Ramos (cell line): ENCODE measurements at regions not wholly inside any gene's neighbourhood (a gene's known extent, or its start where the extent isn't known, plus 50 kb on each side); places are given as distances from the start of the nearest gene placed in this dataset.
"Not testable (repeated sequence)": the region's sequence is repeated elsewhere in the genome, so short reads cannot be mapped to it uniquely, and the experiment has no call there.

Experiments used
- in situ Hi-C: fragments of 300-500 bp; cut with MboI; formaldehyde crosslinking; loops from one replicate; pipeline ENCODE4 v1.14.3; 2022; ENCODE audit warnings: low sequenced_read_pairs; ENCODE audit not compliant: unreplicated experiment

GRCh38 chr7:8809320-8809719 is 375.9 kb downstream of the NXPH1 start:
- in situ Hi-C loops, result no loop called here

DNA sequence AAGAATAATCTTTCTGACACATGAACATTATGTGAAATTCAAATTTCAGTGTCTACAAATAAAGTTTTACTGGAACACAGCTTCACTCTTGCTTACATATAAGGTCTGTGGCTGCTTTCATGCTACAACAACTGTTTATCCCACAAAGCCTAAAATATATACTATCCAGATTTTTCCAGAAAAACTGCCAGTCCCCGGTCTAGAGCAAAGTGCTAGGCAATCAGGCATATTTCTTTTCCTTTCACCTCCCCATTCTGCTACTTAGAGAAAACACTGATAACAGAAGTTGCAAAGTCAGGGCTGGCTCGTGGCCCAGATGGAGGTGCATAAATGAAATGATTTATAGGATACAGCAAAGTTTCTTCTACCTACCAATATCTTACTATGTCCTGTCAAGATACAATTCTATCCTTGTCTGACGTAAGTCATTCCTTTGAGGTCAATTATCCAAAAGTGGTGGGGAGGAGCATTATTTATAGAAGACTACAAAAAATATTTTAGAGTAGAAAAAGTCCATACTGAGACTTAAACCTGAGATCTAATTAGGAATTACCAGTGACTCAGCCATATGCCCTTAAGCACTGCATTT is 384.1 kb downstream of the NXPH1 start:
- in situ Hi-C loops, result no loop called here

DNA sequence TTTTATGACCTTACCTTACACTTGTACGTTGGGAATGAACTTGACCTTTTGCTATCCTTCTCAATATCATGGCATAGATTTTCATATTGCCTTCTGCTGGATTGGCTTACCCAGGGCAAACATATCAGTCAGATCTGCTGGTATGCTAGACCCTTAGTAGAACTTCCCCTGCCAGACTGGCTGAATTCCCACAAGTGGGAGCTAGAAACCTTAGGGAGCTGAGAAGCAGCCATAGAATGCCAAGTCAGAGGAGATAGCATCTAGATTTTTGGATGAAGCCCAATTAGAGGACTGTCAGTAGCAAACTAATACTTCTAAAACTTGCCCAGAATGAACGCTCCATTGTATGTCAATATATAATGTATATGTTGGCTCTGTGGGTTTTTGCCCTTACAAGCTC is 385.0 kb downstream of the NXPH1 start:
- in situ Hi-C loops, result no loop called here

DNA sequence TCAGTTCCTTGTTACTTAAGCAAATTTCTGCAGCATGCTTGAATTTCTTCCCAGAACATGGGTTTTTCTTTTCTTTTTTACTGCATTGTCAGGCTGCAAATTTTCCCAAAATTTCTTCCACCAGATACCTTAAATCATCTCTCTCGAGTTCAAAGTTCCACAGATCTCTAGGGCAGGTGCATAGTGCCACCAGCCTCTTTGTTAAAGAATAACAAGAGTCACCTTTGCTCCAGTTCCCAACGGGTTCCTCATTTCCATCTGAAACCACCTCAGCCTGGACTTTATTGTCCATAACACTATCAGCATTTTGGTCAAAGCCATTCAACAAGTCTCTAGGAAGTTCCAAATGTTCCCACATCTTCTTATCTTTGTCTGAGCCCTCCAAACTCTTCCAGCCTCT is 389.2 kb downstream of the NXPH1 start:
- in situ Hi-C loops, result no loop called here

- in situ Hi-C loops, result no loop called here
Measured at GRCh38 chr7:8823486-8823885, 390.1 kb downstream of the NXPH1 start.

DNA sequence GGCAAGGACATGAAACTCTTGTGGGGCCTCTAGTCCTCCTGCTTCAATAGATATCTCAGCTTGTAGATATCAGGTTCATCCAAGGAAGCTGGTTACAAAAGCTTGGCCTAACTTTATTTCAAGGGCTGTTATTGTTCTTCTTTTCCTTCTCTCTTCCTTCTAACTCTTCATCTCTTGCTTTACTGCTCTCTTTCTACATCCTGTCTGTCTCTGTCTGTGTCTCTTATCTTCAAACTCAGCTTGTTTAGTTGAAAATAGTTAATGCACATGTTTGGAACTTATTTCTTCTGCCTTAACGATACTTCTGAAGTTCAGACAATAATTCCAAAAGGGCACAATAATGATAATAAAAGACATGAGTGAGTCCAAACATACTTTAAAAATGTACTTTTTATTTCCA is 393.9 kb downstream of the NXPH1 start:
- in situ Hi-C loops, result no loop called here

DNA sequence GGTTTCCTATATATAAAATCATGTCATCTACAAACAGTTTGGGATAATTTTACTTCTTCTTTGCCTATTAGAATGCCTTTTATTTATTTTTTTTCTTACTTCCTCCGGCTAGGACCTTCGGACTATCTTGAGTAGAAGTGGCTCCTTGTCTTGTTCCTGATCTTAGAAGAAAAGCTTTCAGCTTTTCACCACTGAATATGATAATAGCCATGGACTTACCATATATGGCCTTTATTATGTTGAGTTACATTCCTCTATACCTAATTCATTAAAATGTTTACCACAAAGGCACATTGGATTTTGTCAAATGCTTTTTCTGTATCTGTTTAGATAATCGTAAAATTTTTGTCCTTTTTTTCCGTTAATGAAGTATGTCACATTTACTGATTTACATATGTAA is 395.7 kb downstream of the NXPH1 start:
- in situ Hi-C loops, result no loop called here

DNA sequence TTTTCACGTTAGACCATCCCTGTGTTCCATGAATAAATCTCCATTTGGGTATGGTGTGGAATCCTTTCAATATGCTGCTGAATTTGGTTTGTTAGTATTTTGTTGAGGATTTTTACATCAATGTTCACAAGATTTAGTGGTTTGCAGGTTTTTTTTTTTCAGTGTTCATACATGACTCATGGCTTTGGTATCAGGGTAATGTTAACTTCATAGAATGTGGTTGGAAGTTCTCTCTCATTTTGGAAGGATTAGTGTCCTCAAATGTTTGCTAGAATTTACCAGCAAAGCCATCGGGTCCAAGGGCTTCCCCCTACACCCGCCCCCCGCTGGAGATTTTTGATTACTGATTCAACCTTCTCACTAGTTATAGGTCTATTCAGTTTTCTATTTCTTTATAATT is 398.0 kb downstream of the NXPH1 start:
- in situ Hi-C loops, result no loop called here

DNA sequence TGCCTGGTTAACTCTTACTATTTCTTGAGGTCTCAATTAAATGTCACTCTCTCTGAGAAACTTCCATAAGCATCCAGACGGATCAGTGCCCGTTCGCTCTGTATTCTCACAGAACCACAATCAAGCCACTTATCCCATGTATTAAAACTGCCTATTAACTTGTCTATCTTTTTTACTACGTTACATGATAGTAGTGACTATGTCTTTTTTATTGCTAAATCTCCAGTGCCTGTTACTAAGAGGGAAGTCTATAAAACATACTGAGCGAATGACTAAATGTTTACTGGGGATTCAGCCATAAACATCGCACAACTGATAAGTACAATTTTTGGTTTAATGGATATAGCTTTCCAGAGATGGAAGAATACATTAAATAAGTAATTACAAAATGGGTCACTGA is 399.9 kb downstream of the NXPH1 start:
- in situ Hi-C loops, result no loop called here

- in situ Hi-C loops, result no loop called here
Measured at GRCh38 chr7:8841171-8841570, 407.8 kb downstream of the NXPH1 start.

DNA sequence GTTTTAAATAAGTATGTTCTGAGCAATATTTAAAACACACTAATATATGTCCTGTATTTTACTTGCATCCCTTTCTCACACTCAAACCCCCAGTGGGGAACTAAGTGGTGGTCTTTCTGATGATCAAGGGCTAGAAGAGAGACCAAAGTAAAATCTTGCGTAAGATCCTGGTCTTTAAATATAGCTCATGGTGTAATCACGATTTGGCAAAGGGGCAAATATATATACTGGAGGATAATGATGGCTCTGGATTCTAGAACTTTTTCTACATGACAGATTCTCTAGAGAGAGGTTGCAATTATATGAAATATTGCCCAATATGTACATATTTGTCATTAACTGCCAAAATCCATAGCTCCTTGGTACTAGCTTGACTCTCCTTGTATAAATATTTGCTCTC is 438.3 kb downstream of the NXPH1 start:
- in situ Hi-C loops, result no loop called here

DNA sequence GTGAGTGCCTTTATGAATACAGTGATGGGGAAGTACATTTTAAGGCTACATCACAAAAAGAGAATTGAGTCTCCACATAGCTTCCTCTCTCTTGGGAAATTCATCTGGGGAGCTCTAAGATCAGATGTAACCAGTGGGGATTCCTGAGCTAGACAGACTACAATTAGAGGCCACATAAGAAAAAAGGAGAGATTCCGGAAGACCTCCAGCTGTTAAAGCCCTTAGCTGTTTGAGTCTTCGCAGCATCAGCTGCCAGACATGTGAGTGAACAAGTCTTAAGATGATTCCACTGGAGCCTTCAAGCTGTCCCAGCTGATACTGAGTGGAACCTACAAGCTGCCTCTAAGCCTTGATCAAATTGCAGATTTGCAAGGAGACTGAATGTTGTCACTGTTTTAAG is 448.5 kb downstream of the NXPH1 start:
- in situ Hi-C loops, result no loop called here

GRCh38 chr7:8885480-8886000 is 452.1 kb downstream of the NXPH1 start:
- in situ Hi-C loops, result no loop called here

DNA sequence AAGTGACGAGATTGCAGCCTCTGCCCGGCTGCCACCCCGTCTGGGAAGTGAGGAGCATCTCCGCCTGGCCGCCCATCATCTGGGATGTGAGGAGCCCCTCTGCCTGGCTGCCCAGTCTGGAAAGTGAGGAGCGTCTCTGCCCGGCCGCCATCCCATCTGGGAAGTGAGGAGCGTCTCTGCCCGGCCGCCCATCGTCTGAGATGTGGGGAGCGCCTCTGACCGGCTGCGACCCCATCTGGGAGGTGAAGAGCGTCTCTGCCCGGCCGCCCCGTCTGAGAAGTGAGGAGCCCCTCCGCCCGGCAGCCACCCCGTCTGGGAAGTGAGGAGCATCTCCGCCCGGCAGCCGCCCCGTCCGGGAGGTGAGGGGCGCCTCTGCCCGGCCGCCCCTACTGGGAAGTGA is 456.9 kb downstream of the NXPH1 start:
- in situ Hi-C loops, result not testable (repeated sequence)

DNA sequence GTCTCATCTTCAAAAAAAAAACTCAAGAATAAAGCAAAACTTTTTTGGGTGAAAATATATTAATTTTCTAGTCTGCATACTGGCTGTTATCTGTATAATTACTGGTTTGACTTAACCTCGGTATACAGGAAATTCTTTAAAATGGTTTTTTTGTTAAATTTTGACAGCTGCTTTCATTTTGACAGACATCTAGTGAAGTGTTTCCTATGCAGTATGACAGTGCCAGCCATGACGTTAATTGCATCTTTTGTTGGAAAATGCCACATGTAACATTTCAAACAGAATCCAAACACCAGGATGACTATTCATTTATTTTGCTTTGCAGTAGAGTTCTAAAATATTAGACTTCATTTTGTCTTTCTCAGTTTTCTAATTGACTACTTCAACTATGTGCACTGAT is 460.4 kb downstream of the NXPH1 start:
- in situ Hi-C loops, result no loop called here

DNA sequence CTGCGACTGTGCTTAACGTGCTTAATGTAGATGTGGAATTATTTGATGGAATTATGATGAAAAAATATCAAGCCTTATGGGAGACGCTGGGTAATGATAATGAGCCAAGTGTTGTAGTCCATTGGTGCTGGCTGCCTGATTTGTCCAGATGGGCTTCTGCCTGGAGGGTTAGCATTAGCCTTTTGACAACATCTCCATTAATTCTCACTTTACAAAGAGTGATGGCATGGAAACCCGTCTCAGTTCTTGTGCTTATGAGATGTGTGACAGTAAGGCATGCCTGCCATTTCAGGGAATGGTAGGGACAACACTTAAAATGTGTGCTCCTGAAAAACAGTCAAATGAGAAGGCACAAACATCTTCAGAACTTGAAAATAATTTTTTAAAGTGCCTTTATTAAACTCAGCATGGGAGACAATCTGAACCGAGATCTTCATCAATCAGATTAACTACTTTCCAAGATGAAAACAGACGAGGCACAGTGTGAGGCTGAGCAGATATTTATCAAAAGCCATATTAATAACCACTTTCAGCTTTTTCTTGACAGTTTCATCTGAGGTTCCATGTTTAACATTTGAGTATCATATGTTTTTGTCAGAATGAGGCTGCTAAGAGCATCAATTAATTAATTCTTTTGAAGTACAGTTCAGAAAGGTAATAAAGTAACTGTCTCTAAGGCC is 473.1 kb downstream of the NXPH1 start:
- in situ Hi-C loops, result no loop called here

- in situ Hi-C loops, result no loop called here
Measured at GRCh38 chr7:8908889-8909288, 475.5 kb downstream of the NXPH1 start.

- in situ Hi-C loops, result no loop called here
Measured at GRCh38 chr7:8913682-8914081, 480.3 kb downstream of the NXPH1 start.

GRCh38 chr7:8921807-8922206 is 488.4 kb downstream of the NXPH1 start:
- in situ Hi-C loops, result no loop called here

DNA sequence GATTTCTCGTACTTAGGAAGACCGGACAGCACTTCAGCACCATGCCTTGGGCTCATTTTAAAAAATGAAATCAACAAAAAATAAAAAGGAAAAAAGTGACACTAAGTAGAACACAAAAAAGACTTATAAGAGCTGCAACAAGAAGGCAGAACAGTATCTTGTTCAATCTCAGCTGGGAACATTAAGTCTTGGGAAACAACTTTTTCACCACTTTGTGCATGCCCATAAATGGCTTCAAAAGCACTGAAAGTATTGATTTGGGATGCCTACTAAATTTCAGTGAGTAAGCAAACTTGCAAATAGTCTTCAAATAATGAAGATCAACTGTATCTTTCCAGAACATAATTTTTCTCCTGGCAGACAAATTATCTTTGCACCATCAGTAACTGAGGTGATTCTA is 489.3 kb downstream of the NXPH1 start:
- in situ Hi-C loops, result no loop called here

DNA sequence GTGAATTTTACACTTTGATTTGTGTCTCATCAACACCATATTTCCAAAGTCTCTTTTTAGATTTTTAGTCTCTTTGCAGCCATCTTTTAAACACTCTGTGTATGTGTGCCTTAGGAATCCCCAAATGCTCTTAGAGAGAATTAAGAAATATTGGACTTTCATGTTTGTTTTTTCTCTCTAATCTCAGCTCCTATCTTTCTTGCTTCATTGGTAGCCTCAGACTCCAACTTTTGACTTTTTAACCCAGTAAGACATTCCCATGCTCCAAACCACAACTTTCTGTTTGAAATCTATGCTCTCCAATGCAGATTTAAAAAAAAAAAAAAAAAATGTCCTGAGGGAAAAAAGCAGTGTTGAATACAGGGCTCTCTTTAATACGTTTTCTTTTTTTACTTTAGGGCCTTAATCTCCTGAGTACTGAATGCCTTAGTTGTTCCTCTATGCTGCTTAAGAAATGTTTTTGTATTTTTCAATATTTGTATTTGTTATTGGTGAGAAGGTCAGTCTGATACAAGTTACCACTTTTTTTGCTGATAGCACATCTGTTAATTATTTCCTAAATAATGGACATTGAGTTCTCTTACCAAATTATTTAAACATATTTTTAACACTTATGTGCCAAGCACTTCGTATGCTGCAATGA is 489.9 kb downstream of the NXPH1 start:
- in situ Hi-C loops, result no loop called here
